SK-N-SH treated with all-trans-retinoic acid at 6 μM for 48 hours (cell line): ENCODE measurements at regions not wholly inside any gene's neighbourhood (a gene's known extent, or its start where the extent isn't known, plus 50 kb on each side); places are given as distances from the start of the nearest gene placed in this dataset.

ENCODE experiments used
- BACH2 ChIP-seq: fragments of 250-450 bp; sonication (Bioruptor Pico); IDR thresholded peaks from 2 replicates; pipeline ENCODE4 v1.9.0; 2021; ENCODE audit warnings: mild to moderate bottlenecking, borderline replicate concordance
- ZC3H10 ChIP-seq: fragments of 250-450 bp; sonication (Bioruptor Pico); IDR thresholded peaks from 2 replicates; pipeline ENCODE4 v1.5.1; 2021; ENCODE audit warnings: mild to moderate bottlenecking, moderate library complexity
- ZNF8 ChIP-seq: fragments of 450-650 bp; formaldehyde crosslinking; IDR thresholded peaks from 2 replicates; pipeline ENCODE4 v1.5.0; 2020; ENCODE audit warnings: mild to moderate bottlenecking, moderate library complexity
- TF ChIP-seq, protein P1 (sequence below): fragments of 250-450 bp; sonication (Bioruptor Pico); IDR thresholded peaks from 2 replicates; pipeline ENCODE4 v1.5.1; 2020; ENCODE audit warnings: low read depth, mild to moderate bottlenecking, moderate library complexity

DNA sequence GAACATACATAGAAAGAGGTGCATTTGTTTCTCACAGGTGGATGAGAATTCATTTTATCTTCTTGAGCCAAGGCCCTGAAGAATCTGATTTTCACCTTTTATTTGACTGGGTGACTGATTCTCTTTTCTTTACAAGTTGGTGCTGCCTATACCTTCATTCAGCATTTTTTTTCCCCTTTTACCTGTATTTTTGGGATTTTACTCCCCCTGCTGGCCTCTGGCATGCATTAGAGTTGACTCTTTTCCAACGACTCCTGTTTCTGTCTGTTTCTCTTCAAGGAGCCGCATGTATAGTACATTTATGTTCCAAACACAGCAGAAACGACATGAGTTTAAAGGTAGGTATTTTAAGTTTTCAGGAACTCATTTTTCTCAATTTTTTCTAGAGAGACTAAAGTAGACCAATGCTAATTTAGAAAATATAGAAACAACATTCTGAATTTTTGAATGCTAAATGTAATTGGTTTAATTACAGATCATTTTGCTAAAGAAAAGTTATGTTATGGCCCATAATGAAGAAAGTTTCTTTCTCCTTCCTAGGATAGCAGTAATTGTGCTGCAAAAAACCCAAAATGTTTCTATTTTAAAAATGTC, 149.8 kb upstream of the HDAC9 start:
- TF ChIP-seq BACH2 (CRISPR knock-in tag): no peak
- TF ChIP-seq ZC3H10 (CRISPR knock-in tag): no peak
- TF ChIP-seq, protein P1, sequence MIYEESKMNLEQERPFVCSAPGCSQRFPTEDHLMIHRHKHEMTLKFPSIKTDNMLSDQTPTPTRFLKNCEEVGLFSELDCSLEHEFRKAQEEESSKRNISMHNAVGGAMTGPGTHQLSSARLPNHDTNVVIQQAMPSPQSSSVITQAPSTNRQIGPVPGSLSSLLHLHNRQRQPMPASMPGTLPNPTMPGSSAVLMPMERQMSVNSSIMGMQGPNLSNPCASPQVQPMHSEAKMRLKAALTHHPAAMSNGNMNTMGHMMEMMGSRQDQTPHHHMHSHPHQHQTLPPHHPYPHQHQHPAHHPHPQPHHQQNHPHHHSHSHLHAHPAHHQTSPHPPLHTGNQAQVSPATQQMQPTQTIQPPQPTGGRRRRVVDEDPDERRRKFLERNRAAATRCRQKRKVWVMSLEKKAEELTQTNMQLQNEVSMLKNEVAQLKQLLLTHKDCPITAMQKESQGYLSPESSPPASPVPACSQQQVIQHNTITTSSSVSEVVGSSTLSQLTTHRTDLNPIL: no peak
- no peak for TF ChIP-seq ZNF8 (CRISPR knock-in tag)
